ENCODE measurements at regions not wholly inside any gene's neighbourhood (a gene's known extent, or its start where the extent isn't known, plus 50 kb on each side); places are given as distances from the start of the nearest gene placed in this dataset.

GRCh38 chr2:120971866-120972265 is 236.2 kb downstream of the GLI2 start:
- ChIA-PET CTCF (no interaction called here), POLR2A (no interaction called here)
- DNase-seq (ENCODE audit: extremely low spot score) = no peak
- TF ChIP-seq, protein P1, sequence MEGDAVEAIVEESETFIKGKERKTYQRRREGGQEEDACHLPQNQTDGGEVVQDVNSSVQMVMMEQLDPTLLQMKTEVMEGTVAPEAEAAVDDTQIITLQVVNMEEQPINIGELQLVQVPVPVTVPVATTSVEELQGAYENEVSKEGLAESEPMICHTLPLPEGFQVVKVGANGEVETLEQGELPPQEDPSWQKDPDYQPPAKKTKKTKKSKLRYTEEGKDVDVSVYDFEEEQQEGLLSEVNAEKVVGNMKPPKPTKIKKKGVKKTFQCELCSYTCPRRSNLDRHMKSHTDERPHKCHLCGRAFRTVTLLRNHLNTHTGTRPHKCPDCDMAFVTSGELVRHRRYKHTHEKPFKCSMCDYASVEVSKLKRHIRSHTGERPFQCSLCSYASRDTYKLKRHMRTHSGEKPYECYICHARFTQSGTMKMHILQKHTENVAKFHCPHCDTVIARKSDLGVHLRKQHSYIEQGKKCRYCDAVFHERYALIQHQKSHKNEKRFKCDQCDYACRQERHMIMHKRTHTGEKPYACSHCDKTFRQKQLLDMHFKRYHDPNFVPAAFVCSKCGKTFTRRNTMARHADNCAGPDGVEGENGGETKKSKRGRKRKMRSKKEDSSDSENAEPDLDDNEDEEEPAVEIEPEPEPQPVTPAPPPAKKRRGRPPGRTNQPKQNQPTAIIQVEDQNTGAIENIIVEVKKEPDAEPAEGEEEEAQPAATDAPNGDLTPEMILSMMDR (IDR thresholded peaks at IDR 0.05; ENCODE audit: control extremely low read depth, extremely low read depth, low read depth, missing control alignments) = no peak

GRCh38 chr2:120972286-120972685 is 236.6 kb downstream of the GLI2 start:
- POLR2A ChIA-PET = no interaction called here
- CTCF ChIA-PET = no interaction called here
- TF ChIP-seq, protein P1 (IDR thresholded peaks at IDR 0.05; ENCODE audit: control extremely low read depth, extremely low read depth, low read depth, missing control alignments) = no peak
- no peak for DNase-seq (ENCODE audit: extremely low spot score)

GRCh38 chr2:120973196-120973595 is 237.5 kb downstream of the GLI2 start:
- ChIA-PET CTCF (no interaction called here), POLR2A (no interaction called here)

DNA sequence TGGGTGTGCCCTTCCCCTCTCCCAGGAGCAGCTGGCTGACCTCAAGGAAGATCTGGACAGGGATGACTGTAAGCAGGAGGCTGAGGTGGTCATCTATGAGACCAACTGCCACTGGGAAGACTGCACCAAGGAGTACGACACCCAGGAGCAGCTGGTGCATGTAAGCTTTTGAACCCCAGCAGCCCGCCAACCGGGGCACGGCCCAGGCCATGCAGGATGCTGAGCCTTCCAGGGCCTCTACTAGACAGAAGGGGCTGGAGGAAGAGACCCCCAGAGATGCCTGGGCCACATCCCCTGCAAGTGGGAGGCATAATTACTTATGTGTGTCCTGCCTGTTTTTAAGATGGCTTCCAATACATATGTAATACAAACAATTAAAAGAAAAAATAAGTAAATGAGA is 239.3 kb downstream of the GLI2 start:
- DNase-seq (ENCODE audit: extremely low spot score) = no peak
- CTCF ChIA-PET = no interaction called here
- TF ChIP-seq, protein P1 (IDR thresholded peaks at IDR 0.05; ENCODE audit: control extremely low read depth, extremely low read depth, low read depth, missing control alignments) = no peak
- POLR2A ChIA-PET = no interaction called here

More at GRCh38 chr2:120973196-120973595, 237.5 kb downstream of the GLI2 start:
- DNase-seq (ENCODE audit: extremely low spot score) = no peak
- TF ChIP-seq, protein P1 (IDR thresholded peaks at IDR 0.05; ENCODE audit: control extremely low read depth, extremely low read depth, low read depth, missing control alignments) = no peak

DNA sequence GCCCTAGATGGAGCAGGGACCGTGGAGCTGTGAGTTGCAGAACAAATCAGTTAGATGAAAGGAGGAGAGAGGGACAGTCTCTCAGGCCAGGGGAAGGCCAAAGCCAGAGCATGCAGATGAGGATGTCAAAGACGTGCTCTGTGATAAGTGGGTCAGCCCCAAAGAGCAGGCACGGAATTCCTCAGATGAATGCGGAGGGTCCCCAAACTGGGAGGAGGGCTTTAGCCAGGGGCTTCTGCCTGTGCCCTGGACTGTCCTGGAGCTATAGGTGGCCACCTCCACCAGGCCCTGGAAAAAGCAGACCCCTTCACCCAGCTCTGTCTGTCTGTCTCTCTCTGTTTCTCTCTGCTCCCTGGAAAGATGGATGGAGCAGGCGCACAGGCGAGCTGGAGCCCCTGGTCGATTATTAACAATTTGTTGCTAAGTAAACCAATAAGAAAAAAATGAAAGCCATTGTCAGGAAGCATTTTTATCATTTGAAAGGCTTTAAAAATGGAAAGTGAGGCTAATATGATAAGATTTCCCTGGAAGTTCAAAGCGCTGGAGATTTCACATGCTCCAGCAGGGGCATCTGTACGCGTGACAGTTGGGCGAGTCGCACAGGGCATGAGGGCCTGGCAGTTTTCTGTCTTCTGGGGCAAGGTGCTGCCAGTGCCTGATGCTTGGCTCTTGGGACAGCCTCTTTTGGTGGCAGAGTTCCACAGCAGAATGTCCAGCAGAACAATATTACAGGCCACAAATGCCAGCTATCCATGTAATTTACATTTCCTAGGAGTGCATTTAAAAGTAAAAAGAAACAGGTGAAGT is 241.0 kb downstream of the GLI2 start:
- DNase-seq (ENCODE audit: extremely low spot score) = no peak
- ChIA-PET POLR2A (no interaction called here), CTCF (no interaction called here)

GRCh38 chr2:120977582-120978358 is 242.1 kb downstream of the GLI2 start:
- TF ChIP-seq, protein P1 (IDR thresholded peaks at IDR 0.05; ENCODE audit: control extremely low read depth, extremely low read depth, low read depth, missing control alignments) = no peak
- POLR2A ChIA-PET = no interaction called here
- DNase-seq (ENCODE audit: extremely low spot score) = no peak
- CTCF ChIA-PET = no interaction called here

More for the DNA sequence above, 241.0 kb downstream of the GLI2 start:
- TF ChIP-seq, protein P1 (IDR thresholded peaks at IDR 0.05; ENCODE audit: control extremely low read depth, extremely low read depth, low read depth, missing control alignments) = no peak
